ENCODE measurements at regions not wholly inside any gene's neighbourhood (a gene's known extent, or its start where the extent isn't known, plus 50 kb on each side); places are given as distances from the start of the nearest gene placed in this dataset.

GRCh38 chr12:118494776-118495175 lies 118.4 kb downstream of the SUDS3 start:
- Histone ChIP-seq H3K4me3 (no peak overlapping the region), H3K4me1 (peaks cover 0 to 43% (median 21%) of the 10 kb centered on the region in 4 donors), H3K27me3 (no peaks in the 10 kb centered on the region), H3K36me3 (no peaks in the 10 kb centered on the region), H3K9me3 (no peaks in the 10 kb centered on the region), H3K27ac (peak overlapping the region in 1 of 4 donors; percentile 39)
- DNase-seq: no peak
- intact Hi-C loops (cut with DNase I): loop anchor here (2.0 kb wide), 1 partner anchor 42 kb away; no protein-coding TSS in a partner anchor
- TF ChIP-seq EP300 (IDR thresholded peaks at IDR 0.05) (no peak), CTCF (IDR thresholded peaks at IDR 0.05) (no peak), POLR2A (IDR thresholded peaks at IDR 0.05) (no peak), POLR2AphosphoS5 (IDR thresholded peaks at IDR 0.05) (no peak)
- WGBS, 2 donors: 83 to 84% methylated on average over 3 of the region's 3 CpGs

GRCh38 chr12:118495296-118495695 lies 118.9 kb downstream of the SUDS3 start:
- 31 to 68% methylated on average over 2 of the region's 2 CpGs for whole genome bisulfite sequencing, 2 donors

GRCh38 chr12:118498171-118498570 lies 121.8 kb downstream of the SUDS3 start:
- peak; percentile 62 for DNase-seq
- TF ChIP-seq POLR2AphosphoS5 (IDR thresholded peaks at IDR 0.05) (no peak), POLR2A (IDR thresholded peaks at IDR 0.05) (no peak), EP300 (IDR thresholded peaks at IDR 0.05) (no peak), CTCF (IDR thresholded peaks at IDR 0.05) (no peak)
- no peaks in the 10 kb centered on the region for H3K27me3 ChIP-seq
- no peaks in the 10 kb centered on the region for H3K36me3 ChIP-seq
- H3K9me3 ChIP-seq: peaks cover 0 to 2% (median 0%) of the 10 kb centered on the region in 4 donors
- H3K27ac ChIP-seq: peak overlapping the region in 2 of 4 donors; percentile 43 to 67
- no peak overlapping the region for H3K4me3 ChIP-seq
- WGBS, 2 donors: 65 to 80% methylated on average over 3 of the region's 3 CpGs
- intact Hi-C loops (cut with DNase I): no loop called here
- H3K4me1 ChIP-seq: peaks cover 0 to 31% (median 20%) of the 10 kb centered on the region in 4 donors

More at GRCh38 chr12:118495296-118495695, 118.9 kb downstream of the SUDS3 start:
- Histone ChIP-seq H3K36me3 (no peaks in the 10 kb centered on the region), H3K4me1 (peaks cover 0 to 43% (median 21%) of the 10 kb centered on the region in 4 donors), H3K27me3 (no peaks in the 10 kb centered on the region), H3K9me3 (no peaks in the 10 kb centered on the region), H3K4me3 (no peak overlapping the region), H3K27ac (no peak overlapping the region)
- TF ChIP-seq CTCF (IDR thresholded peaks at IDR 0.05) (no peak), POLR2A (IDR thresholded peaks at IDR 0.05) (no peak), POLR2AphosphoS5 (IDR thresholded peaks at IDR 0.05) (no peak), EP300 (IDR thresholded peaks at IDR 0.05) (no peak)
- DNase-seq: no peak
- intact Hi-C loops (cut with DNase I): loop anchor here (2.0 kb wide), 1 partner anchor 42 kb away; no protein-coding TSS in a partner anchor

GRCh38 chr12:118500299-118500698 lies 123.9 kb downstream of the SUDS3 start:
- no peaks in the 10 kb centered on the region for H3K36me3 ChIP-seq
- no peak for TF ChIP-seq POLR2A (IDR thresholded peaks at IDR 0.05)
- TF ChIP-seq EP300 (IDR thresholded peaks at IDR 0.05): no peak
- no peak for TF ChIP-seq CTCF (IDR thresholded peaks at IDR 0.05)
- TF ChIP-seq POLR2AphosphoS5 (IDR thresholded peaks at IDR 0.05): no peak
- DNase-seq: no peak
- H3K27me3 ChIP-seq: no peaks in the 10 kb centered on the region
- H3K27ac ChIP-seq: no peak overlapping the region
- intact Hi-C loops (cut with DNase I): no loop called here
- peaks cover 0 to 3% (median 0%) of the 10 kb centered on the region in 4 donors for H3K9me3 ChIP-seq
- no peak overlapping the region for H3K4me3 ChIP-seq
- peaks cover 0 to 15% (median 7%) of the 10 kb centered on the region in 4 donors for H3K4me1 ChIP-seq
- 73 to 79% methylated on average over 7 of the region's 7 CpGs for WGBS, 2 donors

GRCh38 chr12:118501489-118501888 lies 125.1 kb downstream of the SUDS3 start:
- Histone ChIP-seq H3K27ac (no peak overlapping the region), H3K36me3 (no peaks in the 10 kb centered on the region), H3K4me3 (no peak overlapping the region), H3K4me1 (peaks cover 0 to 15% (median 7%) of the 10 kb centered on the region in 4 donors), H3K27me3 (no peaks in the 10 kb centered on the region), H3K9me3 (peaks cover 0 to 3% (median 0%) of the 10 kb centered on the region in 4 donors)
- no peak for TF ChIP-seq POLR2AphosphoS5 (IDR thresholded peaks at IDR 0.05)
- no peak for TF ChIP-seq EP300 (IDR thresholded peaks at IDR 0.05)
- TF ChIP-seq CTCF (IDR thresholded peaks at IDR 0.05): no peak
- TF ChIP-seq POLR2A (IDR thresholded peaks at IDR 0.05): no peak
- intact Hi-C loops (cut with DNase I): no loop called here
- WGBS, 2 donors: 54 to 72% methylated on average over 3 of the region's 3 CpGs
- no peak for DNase-seq

All from sigmoid colon (tissue), 6 donors.